Hepatocyte (in vitro differentiated cells): ENCODE measurements at regions not wholly inside any gene's neighbourhood (a gene's known extent, or its start where the extent isn't known, plus 50 kb on each side); places are given as distances from the start of the nearest gene placed in this dataset.

ENCODE experiments used
- CTCF ChIP-seq: fragments of 200-600 bp; sonication (generic); IDR thresholded peaks from 2 replicates; pipeline ENCODE4 v1.5.1; 2016; ENCODE audit warnings: antibody characterized with exemption, mild to moderate bottlenecking; ENCODE audit not compliant: poor library complexity
- EZH2 ChIP-seq: fragments of 200-600 bp; sonication (generic); IDR thresholded peaks from 2 replicates; pipeline ENCODE4 v1.6.1; 2016; ENCODE audit warnings: antibody characterized with exemption, mild to moderate bottlenecking, borderline replicate concordance
- EZH2phosphoT487 ChIP-seq: fragments of 200-600 bp; sonication (generic); IDR thresholded peaks from one replicate; pipeline ENCODE4 v1.6.1; 2018; ENCODE audit warnings: antibody characterized with exemption, mild to moderate bottlenecking, low read depth, moderate library complexity; ENCODE audit not compliant: unreplicated experiment, severe bottlenecking

- no peak for TF ChIP-seq EZH2phosphoT487
- no peak for TF ChIP-seq CTCF
- TF ChIP-seq EZH2 = no peak
Observed at GRCh38 chr12:124429535-124429934, 134.6 kb downstream of the RFLNA start.
